ENCODE measurements at regions not wholly inside any gene's neighbourhood (a gene's known extent, or its start where the extent isn't known, plus 50 kb on each side); places are given as distances from the start of the nearest gene placed in this dataset.
A peak's percentile ranks its signal among the peaks of the same experiment; 100 is the strongest.
"Not testable (repeated sequence)": the region's sequence is repeated elsewhere in the genome, so short reads cannot be mapped to it uniquely, and the experiment has no call there.

DNA sequence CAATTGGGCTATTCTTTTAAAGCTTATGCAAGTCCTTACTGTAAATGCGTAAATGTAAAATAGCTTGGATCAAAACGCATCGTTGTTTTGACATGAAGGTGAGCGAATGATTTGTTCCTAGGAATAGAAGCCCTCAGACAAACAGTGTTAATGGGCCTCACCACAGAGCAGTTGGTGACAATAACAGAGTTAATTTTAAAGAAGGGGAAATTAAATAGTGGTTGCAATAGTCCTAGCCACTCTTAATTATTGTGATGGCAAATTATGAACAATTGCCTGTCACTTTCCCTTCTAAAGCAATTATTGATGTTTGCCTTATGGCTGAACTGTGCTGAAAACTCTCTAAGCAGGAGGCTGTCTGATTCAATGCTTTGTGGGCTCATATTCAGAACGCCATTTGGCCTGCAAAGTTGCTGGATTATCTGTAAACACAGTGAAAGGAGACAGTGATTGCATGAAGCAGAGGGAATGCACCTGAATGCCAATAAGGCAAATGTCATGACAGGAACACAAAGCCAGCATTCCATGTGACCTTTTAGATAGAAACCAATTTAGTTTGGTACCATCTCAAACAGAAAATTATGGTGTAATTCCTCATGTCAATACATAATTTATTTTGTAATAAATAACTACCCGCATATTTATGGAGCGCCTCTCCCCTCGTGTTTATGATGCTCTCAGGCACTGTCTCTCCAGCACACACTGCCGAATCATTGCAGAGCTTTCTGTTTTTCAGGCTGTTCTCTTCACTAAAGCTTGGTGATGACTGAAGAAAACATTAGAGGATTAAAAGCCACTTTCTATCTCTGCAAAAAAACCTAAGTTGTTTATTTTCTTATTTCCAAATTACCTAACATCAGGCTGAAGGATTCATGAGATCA lies 387.5 kb downstream of the HACE1 start:
- Mint-ChIP-seq H3K27ac (no peak overlapping the region), H3K36me3 (no peaks in the 10 kb centered on the region), H3K4me1 (no peaks in the 10 kb centered on the region), H3K9me3 (peaks cover 0 to 6% (median 0%) of the 10 kb centered on the region in 3 donors), H3K4me3 (no peak overlapping the region), H3K27me3 (no peaks in the 10 kb centered on the region)

DNA sequence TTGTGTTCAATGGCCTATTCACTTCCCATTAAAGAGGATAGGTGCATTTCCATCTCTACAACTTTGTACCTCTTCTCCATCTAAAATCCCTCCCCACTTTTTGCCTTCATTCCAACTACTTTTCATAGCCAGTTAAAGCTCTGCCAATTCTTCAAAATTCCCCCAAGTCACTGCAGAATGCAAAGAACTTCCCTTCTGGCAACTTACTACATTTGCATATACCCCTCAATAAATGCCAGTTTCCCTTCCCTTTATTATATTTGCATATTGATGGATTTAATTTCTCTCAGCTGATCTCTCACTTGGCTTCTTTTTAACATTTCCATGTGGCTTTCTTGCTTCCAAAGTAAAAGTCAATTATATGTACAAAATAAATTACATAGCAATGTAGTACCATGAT lies 393.4 kb downstream of the HACE1 start:
- no peak overlapping the region for H3K4me3 Mint-ChIP-seq
- no peaks in the 10 kb centered on the region for H3K36me3 Mint-ChIP-seq
- H3K4me1 Mint-ChIP-seq, result peaks cover 0 to 4% (median 2%) of the 10 kb centered on the region in 3 donors
- peaks cover 0 to 3% (median 2%) of the 10 kb centered on the region in 3 donors for H3K9me3 Mint-ChIP-seq
- peak overlapping the region in 1 of 3 donors; percentile 11 for H3K27ac Mint-ChIP-seq
- H3K27me3 Mint-ChIP-seq, result no peaks in the 10 kb centered on the region

DNA sequence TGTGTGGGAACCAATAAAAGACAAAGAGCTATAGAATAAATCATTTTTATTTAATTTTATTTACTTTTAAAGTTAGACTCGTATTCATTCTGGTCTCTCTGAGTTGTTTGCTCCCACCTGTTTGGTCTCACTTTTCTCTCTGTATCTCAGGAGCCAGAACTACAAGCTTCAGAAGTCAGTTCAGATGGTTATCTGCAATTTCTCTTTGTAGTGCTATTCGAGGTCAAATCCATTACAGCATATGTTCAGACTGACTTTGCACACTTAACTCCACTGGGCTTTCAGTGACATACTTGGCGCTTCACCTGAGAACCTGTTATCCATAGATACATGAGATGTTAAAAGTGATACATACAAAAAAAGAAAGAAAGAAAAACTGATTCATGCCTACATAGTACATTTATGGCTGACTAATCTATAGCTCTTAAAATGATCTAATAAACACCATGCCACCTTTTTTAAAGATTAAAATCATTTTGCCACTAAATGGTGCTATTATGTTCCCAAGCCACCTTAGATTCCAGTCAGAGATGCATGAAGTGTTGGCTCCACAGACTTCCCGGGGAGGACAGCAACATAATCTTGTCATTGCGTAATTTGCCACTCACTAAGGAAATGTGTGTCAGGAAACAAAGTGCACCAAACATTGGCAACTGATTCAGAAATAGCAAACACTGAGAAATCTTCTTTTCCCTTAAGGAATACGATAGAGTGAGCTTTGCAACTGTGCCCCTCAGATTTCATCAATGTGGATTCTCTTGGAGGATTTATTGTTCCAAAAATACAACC lies 396.7 kb downstream of the HACE1 start:
- peaks cover 0 to 4% (median 2%) of the 10 kb centered on the region in 3 donors for H3K4me1 Mint-ChIP-seq
- H3K36me3 Mint-ChIP-seq, result no peaks in the 10 kb centered on the region
- no peaks in the 10 kb centered on the region for H3K27me3 Mint-ChIP-seq
- H3K4me3 Mint-ChIP-seq, result no peak overlapping the region
- peaks cover 0 to 3% (median 2%) of the 10 kb centered on the region in 3 donors for H3K9me3 Mint-ChIP-seq
- no peak overlapping the region for H3K27ac Mint-ChIP-seq

DNA sequence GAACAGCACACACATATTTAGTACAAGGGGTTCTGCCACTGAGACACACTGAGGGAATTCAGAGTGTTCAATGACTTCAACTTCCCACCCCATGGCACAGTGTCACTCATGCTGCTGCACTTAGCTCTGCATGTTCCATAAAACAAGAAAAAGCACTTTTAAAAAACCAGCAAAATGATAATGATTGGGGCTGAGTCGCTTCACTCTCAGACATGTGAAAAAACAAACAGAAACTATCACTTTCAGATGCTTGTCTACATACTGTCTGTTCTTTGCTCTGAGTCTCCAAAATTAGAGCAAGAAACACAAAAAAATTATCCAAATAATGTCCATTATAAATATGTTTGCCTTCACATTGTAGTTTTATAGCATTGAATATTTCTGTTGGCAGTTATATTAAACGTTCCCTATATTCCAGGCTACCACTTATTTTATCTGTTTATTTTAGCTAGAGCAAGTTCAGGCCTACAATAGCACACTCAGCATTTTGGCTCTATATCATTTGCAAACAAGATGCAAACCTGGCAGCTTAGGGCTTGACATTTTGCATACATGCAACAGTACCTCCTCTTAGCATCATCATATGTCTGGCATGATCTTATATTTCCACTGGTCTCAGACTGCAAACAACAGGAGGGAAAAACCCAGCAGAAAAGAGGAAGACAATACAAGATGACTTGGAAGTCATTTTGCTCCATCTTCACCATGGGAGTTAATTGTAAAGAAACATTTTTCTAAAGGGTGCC lies 398.8 kb downstream of the HACE1 start:
- H3K36me3 Mint-ChIP-seq, result no peaks in the 10 kb centered on the region
- peaks cover 0 to 2% (median 0%) of the 10 kb centered on the region in 3 donors for H3K4me1 Mint-ChIP-seq
- H3K27ac Mint-ChIP-seq, result no peak overlapping the region

DNA sequence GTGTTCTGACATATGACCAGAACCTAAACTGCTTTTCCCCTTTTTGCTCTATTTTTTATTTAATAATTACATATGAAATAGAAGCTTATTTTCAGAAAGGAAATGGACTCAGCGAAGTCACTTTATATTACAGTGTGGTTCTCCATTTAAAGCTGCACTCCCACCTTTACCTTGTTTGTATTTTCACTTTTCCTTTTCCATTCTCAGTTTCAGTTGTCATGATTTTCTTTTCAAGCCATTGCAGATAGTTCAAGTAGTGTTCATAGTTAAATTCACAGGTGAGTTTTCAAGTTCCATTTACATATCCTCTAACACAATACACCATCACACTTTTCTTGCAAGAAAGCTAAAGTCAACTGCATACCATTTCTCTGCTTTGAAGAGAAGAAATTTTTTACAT lies 400.2 kb downstream of the HACE1 start:
- peaks cover 0 to 2% (median 0%) of the 10 kb centered on the region in 3 donors for H3K9me3 Mint-ChIP-seq
- H3K27me3 Mint-ChIP-seq, result no peaks in the 10 kb centered on the region
- H3K27ac Mint-ChIP-seq, result no peak overlapping the region
- no peaks in the 10 kb centered on the region for H3K4me1 Mint-ChIP-seq
- no peak overlapping the region for H3K4me3 Mint-ChIP-seq
- no peaks in the 10 kb centered on the region for H3K36me3 Mint-ChIP-seq

More for the DNA sequence above, 398.8 kb downstream of the HACE1 start:
- H3K27me3 Mint-ChIP-seq, result no peaks in the 10 kb centered on the region
- peaks cover 0 to 3% (median 2%) of the 10 kb centered on the region in 3 donors for H3K9me3 Mint-ChIP-seq
- no peak overlapping the region for H3K4me3 Mint-ChIP-seq

DNA sequence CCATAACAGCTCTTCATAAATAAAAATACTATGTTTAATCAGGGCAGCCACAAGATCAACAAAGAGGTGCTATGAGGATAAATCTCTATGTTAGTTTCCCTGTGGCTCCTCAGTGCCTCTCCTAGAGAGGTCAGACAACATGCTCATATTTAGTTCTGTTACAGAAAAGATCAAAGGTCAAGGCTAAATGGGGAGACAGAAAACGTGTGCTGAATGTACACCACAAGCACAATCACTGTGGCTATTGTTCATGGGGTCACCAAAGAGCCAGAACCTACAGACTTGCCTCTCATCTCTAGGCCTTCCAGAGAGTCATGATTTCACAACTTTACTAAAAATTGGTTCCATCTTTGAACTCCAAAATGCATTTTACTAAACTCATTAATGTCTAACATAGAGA lies 409.8 kb downstream of the HACE1 start:
- H3K9me3 Mint-ChIP-seq, result no peaks in the 10 kb centered on the region
- no peaks in the 10 kb centered on the region for H3K27me3 Mint-ChIP-seq
- H3K4me1 Mint-ChIP-seq, result no peaks in the 10 kb centered on the region
- no peaks in the 10 kb centered on the region for H3K36me3 Mint-ChIP-seq
- no peak overlapping the region for H3K27ac Mint-ChIP-seq
- no peak overlapping the region for H3K4me3 Mint-ChIP-seq

DNA sequence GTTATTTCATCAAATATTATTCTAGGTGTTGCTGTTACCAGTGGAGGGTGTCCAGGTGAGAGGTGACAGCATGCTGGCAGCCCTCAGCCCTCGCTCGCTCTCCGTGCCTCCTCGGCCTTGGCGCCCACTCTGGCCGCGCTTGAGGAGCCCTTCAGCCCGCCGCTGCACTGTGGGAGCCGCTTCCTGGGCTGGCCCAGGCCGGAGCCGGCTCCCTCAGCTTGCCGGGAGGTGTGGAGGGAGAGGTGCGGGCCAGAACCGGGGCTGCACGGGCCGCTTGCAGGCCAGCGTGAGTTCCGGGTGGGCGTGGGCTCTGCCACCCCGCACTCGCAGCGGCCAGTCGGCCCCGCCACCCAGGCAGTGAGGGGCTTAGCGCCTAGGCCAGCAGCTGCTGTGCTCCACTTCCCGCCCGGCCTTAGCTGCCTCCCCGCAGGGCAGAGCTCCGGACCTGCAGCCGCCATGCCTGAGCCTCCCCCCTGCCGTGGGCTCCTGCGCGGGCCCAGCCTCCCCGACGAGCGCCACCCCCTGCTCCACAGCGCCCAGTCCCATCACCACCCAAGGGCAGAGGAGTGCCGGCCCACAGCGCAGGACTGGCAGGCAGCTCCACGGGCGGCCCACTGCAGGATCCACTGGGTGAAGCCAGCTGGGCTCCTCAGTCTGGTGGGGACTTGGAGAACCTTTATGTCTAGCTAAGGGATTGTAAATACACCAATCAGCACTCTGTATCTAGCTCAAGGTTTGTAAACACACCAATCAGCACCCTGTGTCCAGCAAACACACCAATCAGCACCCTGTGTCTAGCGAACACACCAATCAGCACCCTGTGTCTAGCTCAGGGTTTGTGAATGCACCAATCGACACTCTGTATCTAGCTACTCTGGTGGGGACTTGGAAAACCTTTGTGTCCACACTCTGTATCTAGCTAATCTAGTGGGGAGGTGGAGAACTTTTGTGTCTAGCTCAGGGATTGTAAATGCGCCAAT lies 413.3 kb downstream of the HACE1 start:
- H3K36me3 Mint-ChIP-seq, H3K4me3 Mint-ChIP-seq, H3K9me3 Mint-ChIP-seq, H3K27me3 Mint-ChIP-seq, H3K4me1 Mint-ChIP-seq, H3K27ac Mint-ChIP-seq: not testable (repeated sequence)

DNA sequence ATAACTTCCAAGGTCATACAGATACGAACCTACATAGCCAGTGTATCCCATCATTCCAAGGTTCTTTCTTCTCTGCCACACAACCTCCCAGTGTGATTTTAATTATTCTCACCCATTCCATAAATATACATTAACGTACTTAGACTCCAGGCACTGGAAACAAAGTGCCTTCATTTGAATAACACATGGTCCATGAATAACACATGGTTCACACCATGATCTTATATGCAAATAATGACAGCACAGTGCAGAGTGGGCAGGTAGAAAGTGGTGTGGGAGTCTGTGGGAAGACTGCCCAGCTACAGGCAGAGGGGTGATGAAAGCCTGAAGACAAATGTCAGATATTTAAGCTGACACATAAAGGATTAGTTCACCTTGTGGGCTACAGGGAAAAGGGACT lies 425.2 kb downstream of the HACE1 start:
- H3K36me3 Mint-ChIP-seq, result no peaks in the 10 kb centered on the region
- no peaks in the 10 kb centered on the region for H3K27me3 Mint-ChIP-seq
- no peak overlapping the region for H3K27ac Mint-ChIP-seq
- H3K4me3 Mint-ChIP-seq, result no peak overlapping the region
- H3K9me3 Mint-ChIP-seq, result peaks cover 3 to 8% (median 4%) of the 10 kb centered on the region in 3 donors
- no peaks in the 10 kb centered on the region for H3K4me1 Mint-ChIP-seq

DNA sequence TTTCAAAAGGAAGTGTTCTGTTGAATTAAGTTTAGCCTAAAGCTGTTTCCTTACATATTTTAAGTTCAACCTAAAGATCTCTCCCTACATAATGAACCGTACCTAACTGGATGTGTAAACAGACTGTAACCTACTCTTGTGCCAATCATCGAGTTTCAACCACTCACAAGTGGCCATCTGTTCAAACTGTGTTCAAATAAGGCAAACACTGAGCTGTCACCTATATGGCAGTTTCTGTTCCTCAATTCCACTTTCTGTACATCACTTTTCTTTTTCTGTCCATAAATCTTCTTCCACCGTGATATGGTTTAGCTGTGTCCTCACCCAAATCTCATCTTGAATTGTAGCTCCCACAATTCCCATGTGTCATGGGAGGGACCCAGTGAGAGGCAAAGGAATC lies 428.6 kb downstream of the HACE1 start:
- Mint-ChIP-seq H3K4me3 (no peak overlapping the region), H3K36me3 (no peaks in the 10 kb centered on the region), H3K27me3 (no peaks in the 10 kb centered on the region), H3K4me1 (no peaks in the 10 kb centered on the region), H3K9me3 (peaks cover 3 to 7% (median 3%) of the 10 kb centered on the region in 3 donors), H3K27ac (no peak overlapping the region)

DNA sequence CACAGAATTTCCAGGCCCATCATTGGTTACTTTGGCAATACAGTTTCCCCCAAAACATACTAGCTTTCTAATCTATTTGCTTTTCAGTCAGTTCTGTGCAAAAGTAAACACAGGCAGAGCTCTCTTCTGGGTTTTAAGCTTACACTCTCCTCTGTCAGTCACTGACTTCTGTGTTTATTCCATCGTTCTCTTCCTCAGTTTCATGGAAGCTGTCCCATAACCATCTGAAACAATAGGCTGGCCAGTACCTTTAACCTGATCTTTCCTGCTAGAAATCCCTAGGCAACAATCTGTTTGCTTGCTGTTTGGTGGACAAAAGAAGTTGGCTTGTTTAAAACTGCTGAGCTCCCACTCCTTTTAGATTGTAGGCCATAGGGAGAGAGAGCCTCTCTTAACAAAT lies 431.5 kb downstream of the HACE1 start:
- Mint-ChIP-seq H3K36me3 (no peaks in the 10 kb centered on the region), H3K27me3 (no peaks in the 10 kb centered on the region), H3K9me3 (peaks cover 3 to 13% (median 6%) of the 10 kb centered on the region in 3 donors), H3K4me1 (no peaks in the 10 kb centered on the region), H3K4me3 (no peak overlapping the region), H3K27ac (no peak overlapping the region)

DNA sequence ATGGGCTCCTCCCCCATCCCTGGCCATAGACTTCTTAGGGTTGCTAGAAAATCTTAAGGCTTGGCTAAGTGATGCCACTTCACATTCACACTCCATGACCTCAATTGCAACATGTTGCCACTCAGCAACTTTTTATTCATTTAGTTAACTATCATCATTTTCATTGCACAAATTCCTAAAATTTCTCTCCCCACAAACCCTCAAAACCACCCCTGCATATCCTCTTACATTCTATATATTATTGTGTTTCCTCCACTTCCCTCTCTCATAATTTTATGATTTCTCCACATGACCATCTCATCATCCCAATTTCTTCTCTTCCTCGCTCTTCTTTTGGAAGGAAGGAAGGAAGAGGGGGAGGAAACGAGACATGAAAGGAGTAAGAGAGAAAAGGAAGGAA lies 436.0 kb downstream of the HACE1 start:
- H3K27me3 Mint-ChIP-seq, result no peaks in the 10 kb centered on the region
- peaks cover 4 to 24% (median 9%) of the 10 kb centered on the region in 3 donors for H3K9me3 Mint-ChIP-seq
- no peak overlapping the region for H3K27ac Mint-ChIP-seq
- no peaks in the 10 kb centered on the region for H3K36me3 Mint-ChIP-seq
- H3K4me1 Mint-ChIP-seq, result peaks cover 0 to 2% (median 0%) of the 10 kb centered on the region in 3 donors
- no peak overlapping the region for H3K4me3 Mint-ChIP-seq

DNA sequence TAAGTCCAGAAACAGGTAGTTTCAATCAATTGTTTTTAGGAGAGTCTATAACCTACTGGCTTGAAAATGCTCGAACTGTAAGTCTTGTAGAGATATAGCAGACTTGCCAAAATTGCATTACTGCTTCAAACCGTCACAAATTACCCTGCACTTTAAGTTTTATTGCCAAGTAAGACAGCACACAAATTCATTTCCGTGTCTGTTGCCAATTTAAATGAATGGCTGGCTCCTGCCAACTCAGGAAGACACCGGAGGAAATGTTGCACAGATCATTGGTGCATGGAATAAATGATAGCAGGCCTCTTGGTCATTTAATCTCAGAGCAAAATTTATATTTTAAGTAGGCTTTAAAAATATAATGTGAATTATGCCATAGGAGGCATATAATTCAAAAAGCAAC lies 438.1 kb downstream of the HACE1 start:
- Mint-ChIP-seq H3K4me1 (peaks cover 0 to 2% (median 0%) of the 10 kb centered on the region in 3 donors), H3K4me3 (no peak overlapping the region), H3K9me3 (peaks cover 4 to 20% (median 9%) of the 10 kb centered on the region in 3 donors), H3K27me3 (peaks cover 2% of the 10 kb centered on the region), H3K27ac (no peak overlapping the region), H3K36me3 (no peaks in the 10 kb centered on the region)

DNA sequence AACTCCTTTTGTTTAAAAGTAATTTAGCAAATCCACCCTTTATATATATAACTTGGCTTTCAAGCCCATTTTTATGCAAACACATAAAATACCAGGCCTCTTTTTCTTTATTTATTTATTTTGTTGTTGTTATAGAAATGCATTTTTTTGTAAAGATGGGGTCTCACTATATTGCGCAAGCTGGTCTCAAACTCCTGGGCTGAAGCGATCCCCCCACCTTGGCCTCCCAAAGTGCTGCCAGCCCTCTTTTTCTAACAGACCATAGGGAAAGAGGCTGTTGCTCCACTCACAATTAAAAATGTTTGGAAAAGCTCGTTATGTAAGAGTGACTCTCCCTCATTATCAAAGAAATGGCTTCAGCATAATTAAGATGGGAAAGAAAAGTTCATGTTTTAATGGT lies 440.9 kb downstream of the HACE1 start:
- Mint-ChIP-seq H3K9me3 (peaks cover 4 to 20% (median 10%) of the 10 kb centered on the region in 3 donors), H3K27ac (no peak overlapping the region), H3K27me3 (peaks cover 2% of the 10 kb centered on the region), H3K4me1 (peaks cover 0 to 2% (median 0%) of the 10 kb centered on the region in 3 donors), H3K4me3 (no peak overlapping the region), H3K36me3 (no peaks in the 10 kb centered on the region)

DNA sequence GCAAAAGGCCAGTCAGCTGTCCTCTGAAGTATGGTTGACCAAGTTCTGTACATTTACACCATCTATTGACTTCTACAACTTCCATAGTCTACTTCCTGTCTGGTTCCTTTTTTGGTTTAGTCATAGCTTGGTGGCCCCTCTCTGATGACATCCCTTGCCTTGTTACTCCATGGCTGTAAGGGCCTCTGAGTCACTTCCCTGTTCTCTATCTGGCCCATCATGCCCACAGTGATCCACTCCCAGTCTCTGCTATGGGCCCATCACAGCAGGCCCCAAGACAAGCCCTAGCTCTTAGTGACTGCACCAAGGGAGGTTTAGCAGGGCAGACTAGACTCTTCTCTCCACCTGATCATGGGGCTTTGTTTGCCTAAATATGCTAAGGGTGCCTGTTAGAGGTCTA lies 441.6 kb downstream of the HACE1 start:
- H3K27ac Mint-ChIP-seq, result no peak overlapping the region
- H3K9me3 Mint-ChIP-seq, result peaks cover 2 to 14% (median 9%) of the 10 kb centered on the region in 3 donors
- no peak overlapping the region for H3K4me3 Mint-ChIP-seq
- H3K27me3 Mint-ChIP-seq, result peaks cover 2% of the 10 kb centered on the region
- H3K4me1 Mint-ChIP-seq, result peaks cover 0 to 2% (median 0%) of the 10 kb centered on the region in 3 donors
- H3K36me3 Mint-ChIP-seq, result no peaks in the 10 kb centered on the region
